HepG2 (cell line): ENCODE measurements at regions not wholly inside any gene's neighbourhood (a gene's known extent, or its start where the extent isn't known, plus 50 kb on each side); places are given as distances from the start of the nearest gene placed in this dataset.

ENCODE experiments used
- ATF2 ChIP-seq: sonication (generic); formaldehyde crosslinking; IDR thresholded peaks from 2 replicates; pipeline ENCODE4 v1.4.0; 2020; ENCODE audit warnings: missing genetic modification reagents
- BCL3 ChIP-seq: sonication (generic); formaldehyde crosslinking; IDR thresholded peaks from 2 replicates; pipeline ENCODE4 v1.5.1; 2020; ENCODE audit warnings: mild to moderate bottlenecking, missing genetic modification reagents, moderate library complexity
- CTCF ChIP-seq: sonication (generic); formaldehyde crosslinking; IDR thresholded peaks from 2 replicates; pipeline ENCODE4 v1.5.0; 2020; ENCODE audit warnings: mild to moderate bottlenecking, missing genetic modification reagents, moderate library complexity
- HDAC6 ChIP-seq: fragments of 200-600 bp; sonication (generic); IDR thresholded peaks from 2 replicates; pipeline ENCODE4 v1.7.0; 2017; ENCODE audit warnings: mild to moderate bottlenecking, antibody characterized with exemption, low read length, low read depth
- MYC ChIP-seq: sonication (generic); formaldehyde crosslinking; IDR thresholded peaks from 2 replicates; pipeline ENCODE4 v1.9.0; 2021; ENCODE audit warnings: missing genetic modification reagents, borderline replicate concordance
- NFIC ChIP-seq: IDR thresholded peaks from 2 replicates; pipeline ENCODE4 v1.6.1; 2012; ENCODE audit warnings: mild to moderate bottlenecking, low read length, inconsistent platforms
- NFYB ChIP-seq: sonication (generic); formaldehyde crosslinking; IDR thresholded peaks from 2 replicates; pipeline ENCODE4 v1.4.0; 2020; ENCODE audit warnings: missing genetic modification reagents
- REXO4 ChIP-seq: sonication (generic); formaldehyde crosslinking; IDR thresholded peaks from 2 replicates; pipeline ENCODE4 v1.8.0; 2022; ENCODE audit warnings: missing genetic modification reagents, mild to moderate bottlenecking, borderline replicate concordance
- SRSF1 ChIP-seq: fragments of 200-400 bp; formaldehyde crosslinking; optimal IDR thresholded peaks from 2 replicates; pipeline ENCODE3; 2017; ENCODE audit warnings: mild to moderate bottlenecking, low read depth, low read length, moderate library complexity
- TBL1XR1 ChIP-seq: fragments of 150-350 bp; IDR thresholded peaks from 2 replicates; pipeline ENCODE4 v1.6.1; 2014; ENCODE audit warnings: borderline replicate concordance, low read length; ENCODE audit not compliant: partially characterized antibody
- TMF1 ChIP-seq: sonication (generic); formaldehyde crosslinking; IDR thresholded peaks from 2 replicates; pipeline ENCODE4 v1.8.1; 2022; ENCODE audit warnings: low read depth, missing genetic modification reagents
- ZNF660 ChIP-seq: sonication (generic); formaldehyde crosslinking; IDR thresholded peaks from 2 replicates; pipeline ENCODE4 v1.5.1; 2020; ENCODE audit warnings: mild to moderate bottlenecking, low read depth, missing genetic modification reagents, borderline replicate concordance
- ZNF670 ChIP-seq: sonication (generic); formaldehyde crosslinking; IDR thresholded peaks from 2 replicates; pipeline ENCODE4 v1.8.0; 2022; ENCODE audit warnings: mild to moderate bottlenecking, missing genetic modification reagents, borderline replicate concordance
- ZSCAN29 ChIP-seq: sonication (generic); formaldehyde crosslinking; conservative IDR thresholded peaks from 2 replicates; pipeline ENCODE4 v1.4.0; 2020; ENCODE audit warnings: mild to moderate bottlenecking, missing genetic modification reagents

GRCh38 chr21:21713651-21714180 lies 715.5 kb downstream of the NCAM2 start:
- TF ChIP-seq BCL3 (CRISPR knock-in tag) = no peak
- no peak for TF ChIP-seq NFYB (CRISPR knock-in tag)
- no peak for TF ChIP-seq TMF1 (CRISPR knock-in tag)
- no peak for TF ChIP-seq NFIC
- TF ChIP-seq CTCF (CRISPR knock-in tag) = no peak
- no peak for TF ChIP-seq ATF2
- no peak for TF ChIP-seq SRSF1
- no peak for TF ChIP-seq ZNF660
- no peak for TF ChIP-seq MYC (CRISPR knock-in tag)
- no peak for TF ChIP-seq REXO4 (CRISPR knock-in tag)
- no peak for TF ChIP-seq ZSCAN29
- TF ChIP-seq HDAC6 = no peak
- TF ChIP-seq TBL1XR1 = no peak
- TF ChIP-seq ZNF670 = no peak
